GM19438 (cell line): ENCODE measurements at regions not wholly inside any gene's neighbourhood (a gene's known extent, or its start where the extent isn't known, plus 50 kb on each side); places are given as distances from the start of the nearest gene placed in this dataset.

Experiments
- ATAC-seq: cut with Tn5 transposase; IDR thresholded peaks from one replicate; pipeline ENCODE4 v1.9.1; 2021; ENCODE audit warnings: low read depth; ENCODE audit not compliant: unreplicated experiment

DNA sequence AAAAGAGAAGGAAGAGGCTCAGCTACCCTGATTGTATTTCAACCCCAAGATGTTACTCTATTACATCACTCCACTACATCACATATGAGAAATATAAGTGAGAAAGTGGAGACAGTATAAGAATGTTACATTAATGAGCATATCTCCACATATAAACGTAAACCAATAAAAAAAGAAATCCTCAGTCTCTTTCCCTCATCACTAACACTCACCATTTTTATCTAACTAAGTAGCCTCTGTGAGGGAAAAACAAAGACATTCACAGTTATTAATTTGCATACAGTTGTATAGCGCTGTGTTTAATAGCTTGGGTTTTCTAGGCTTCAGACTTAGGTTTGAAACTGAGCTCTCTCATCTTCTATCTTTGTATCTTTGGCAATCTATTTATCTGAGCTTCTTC lies 489.1 kb upstream of the LRRTM4 start:
- no peak for ATAC-seq

DNA sequence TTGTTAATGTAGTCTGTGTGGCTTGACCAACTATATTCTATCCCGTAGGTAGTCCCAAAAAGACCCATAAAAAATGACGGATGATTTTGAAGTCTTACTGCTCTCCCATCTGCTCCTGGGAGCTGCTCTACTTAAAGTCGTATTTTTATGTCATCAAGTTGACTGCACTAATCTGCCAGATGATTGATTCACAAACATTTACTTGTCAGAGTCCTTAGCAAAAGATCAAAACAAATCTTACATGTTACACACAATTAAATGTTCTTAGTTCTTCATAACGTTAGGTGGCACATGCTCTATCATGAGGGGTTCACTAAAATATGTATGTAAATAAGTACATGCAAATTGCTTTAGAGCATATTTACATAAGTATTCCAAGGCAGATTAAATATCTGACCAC lies 498.3 kb upstream of the LRRTM4 start:
- no peak for ATAC-seq

DNA sequence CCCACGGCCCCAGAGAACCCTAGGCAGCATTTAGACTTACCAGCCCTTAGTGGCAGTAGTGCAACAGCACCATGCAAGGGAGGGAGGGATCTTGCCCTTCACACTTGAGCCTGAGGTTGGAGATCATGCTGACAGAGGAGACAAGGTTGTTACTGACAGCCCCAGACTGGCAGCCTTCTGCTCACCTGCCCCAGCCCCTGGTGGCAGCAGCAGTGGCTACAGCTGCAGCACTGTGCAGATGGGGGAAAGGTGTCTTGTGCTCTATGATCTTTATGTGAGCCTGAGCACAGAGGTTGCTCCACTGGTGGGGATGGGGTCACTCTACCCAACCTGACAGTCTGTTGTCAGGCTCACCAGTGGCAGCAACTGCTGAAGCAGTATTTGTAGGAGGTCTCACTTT lies 501.2 kb upstream of the LRRTM4 start:
- ATAC-seq = no peak

DNA sequence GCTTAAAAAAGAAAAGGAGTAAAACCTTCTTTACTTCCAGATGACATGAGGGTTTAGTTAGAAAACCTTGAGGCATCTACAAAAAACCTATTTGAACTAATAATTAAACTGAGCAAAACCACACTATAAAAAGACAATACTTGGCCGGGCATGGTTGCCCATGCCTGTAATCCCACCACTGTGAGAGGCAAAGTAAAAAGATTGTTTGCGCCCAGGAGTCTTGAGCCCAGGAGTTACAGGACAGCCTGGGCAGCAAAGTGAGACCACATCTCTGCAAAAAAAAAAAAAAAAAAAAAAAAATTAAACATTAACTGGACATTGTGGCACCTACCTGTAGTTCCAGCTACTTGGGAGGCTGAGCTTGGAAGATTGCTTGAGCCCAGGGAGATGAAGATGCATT lies 502.8 kb upstream of the LRRTM4 start:
- no peak for ATAC-seq

DNA sequence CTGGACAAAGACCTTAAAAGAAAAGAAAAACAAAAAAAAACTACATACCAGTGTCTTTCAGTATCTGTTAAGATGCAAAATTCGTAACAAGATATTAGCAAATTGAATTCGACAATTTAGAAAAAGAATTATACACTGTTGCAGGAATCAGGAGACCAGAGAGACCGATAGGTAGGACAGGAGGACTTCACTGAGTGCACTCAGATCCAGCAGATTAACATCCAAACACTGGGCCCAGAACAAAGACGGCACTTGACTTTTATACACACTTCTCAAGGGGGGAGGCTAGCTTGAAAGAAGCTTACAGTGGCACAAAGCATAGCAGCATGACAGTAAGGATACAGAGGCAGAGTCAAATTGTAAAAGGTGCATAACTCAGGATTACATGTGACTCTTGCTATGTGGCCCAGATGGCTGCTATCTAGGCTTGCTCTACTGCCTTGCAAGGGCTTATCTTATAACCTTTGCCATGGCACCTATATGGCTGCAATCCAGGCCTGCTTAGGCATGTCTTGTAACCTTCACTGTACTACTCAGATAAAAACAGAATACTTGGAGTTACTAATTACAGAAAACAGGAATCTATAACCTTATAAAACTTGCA lies 507.3 kb upstream of the LRRTM4 start:
- no peak for ATAC-seq

DNA sequence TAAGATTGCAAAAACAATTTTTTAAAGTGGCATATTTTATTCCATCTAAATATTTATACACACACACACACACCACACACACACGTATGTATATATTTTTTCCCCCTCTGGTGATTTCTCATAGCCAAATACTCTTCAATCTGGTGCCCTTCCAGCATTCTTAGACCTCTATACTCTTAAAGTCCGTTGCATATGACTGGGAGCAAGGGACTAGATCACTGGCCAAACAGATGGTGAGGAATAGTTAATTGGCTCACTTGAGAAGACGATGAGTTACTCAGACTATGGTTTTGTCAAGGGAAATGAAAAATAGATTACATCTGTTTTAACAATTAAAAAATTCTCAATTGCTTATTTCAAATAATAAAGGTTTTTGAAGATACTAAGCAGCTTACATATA lies 512.5 kb upstream of the LRRTM4 start:
- ATAC-seq = no peak

DNA sequence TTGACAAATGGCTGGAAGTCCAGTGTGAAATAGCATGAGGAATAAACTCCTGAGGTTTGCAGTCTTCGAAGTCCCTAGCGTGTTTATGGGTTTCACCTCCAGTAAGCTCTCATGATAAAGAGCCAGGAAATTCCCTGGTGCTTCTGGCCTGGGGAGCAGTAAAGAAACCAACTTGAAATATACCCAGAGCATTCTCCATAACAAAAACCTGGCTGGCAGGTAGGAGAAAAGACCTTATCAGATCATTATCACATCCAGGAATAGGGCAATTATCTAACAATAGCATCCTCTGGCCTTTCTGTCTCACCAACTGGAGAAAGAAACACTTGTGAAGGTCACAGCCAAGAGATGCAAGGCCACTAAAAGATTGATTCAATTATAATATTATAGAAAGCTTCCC lies 513.6 kb upstream of the LRRTM4 start:
- ATAC-seq = no peak

DNA sequence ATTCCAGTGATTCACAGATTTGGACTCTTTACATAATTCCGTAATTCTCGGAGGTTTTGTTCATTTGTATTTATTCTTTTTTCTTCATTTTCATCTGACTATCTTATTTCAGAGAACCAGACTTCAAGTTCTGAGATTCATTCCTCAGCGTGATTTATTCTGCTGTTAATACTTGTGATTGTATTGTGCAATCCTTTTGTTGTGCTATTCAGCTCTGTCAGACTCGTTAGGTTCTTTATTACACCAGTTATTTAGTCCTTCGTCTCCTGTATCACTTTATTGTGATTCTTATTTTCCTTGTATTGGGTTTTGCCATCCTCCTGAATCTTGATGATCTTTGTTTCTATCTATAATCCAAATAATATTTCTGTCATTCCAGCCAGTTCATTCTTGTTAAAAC lies 529.3 kb upstream of the LRRTM4 start:
- ATAC-seq = no peak

DNA sequence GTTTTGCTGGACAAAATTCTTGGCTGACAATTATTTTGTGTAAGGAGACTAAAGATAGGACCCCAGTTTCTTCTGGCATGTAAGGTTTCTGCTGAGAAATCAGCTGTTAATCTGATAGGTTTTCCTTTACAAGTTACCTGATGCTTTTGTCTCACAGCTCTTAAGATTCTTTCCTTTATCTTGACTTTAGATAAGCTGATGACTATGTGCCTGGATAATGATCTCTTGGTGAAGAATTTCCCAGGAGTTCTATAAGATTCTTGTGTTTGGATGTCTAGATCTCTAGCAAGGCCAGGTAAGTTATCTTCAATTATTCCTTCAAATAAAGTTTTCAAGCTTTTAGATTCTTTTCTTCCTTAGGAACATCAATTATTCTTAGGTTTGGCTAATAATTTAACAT lies 534.8 kb upstream of the LRRTM4 start:
- no peak for ATAC-seq

DNA sequence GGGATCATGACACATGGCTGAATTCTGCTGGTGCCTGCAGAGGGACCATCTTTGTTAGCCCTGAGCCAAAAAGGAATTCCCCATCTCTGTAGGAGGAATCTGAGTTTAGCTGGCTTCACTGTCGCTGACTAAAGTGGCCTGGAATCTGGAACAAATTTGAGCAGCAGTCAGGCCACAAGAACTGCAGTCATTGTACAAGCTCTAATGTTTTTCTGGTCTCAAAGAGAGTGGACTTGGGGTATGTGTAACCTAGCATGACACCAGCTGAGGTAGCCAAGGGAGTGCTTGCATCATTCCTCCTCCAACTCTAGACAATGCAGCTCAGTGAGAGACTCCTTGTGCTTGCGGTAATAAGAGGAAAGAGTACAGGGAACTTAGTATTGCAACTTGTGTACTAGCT lies 539.1 kb upstream of the LRRTM4 start:
- ATAC-seq = no peak

DNA sequence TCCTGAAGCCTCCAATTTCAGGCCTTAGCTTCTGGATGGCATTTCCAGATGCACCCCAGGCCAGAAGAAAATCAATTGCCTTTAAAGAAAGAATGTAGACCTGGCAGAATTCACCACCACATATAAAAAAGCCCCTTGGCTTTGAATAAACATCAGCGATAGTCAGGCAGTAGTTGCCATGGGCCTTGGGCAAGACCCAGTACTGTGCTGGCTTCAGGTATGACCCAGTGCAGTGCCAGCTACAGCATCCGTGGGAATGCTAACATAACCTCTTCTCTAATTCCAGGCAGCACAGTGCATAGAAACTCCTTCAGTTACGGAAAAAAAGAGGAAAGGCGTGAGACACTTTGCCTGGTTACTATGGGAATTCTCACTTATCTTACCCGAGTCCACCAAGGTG lies 539.6 kb upstream of the LRRTM4 start:
- ATAC-seq = no peak

DNA sequence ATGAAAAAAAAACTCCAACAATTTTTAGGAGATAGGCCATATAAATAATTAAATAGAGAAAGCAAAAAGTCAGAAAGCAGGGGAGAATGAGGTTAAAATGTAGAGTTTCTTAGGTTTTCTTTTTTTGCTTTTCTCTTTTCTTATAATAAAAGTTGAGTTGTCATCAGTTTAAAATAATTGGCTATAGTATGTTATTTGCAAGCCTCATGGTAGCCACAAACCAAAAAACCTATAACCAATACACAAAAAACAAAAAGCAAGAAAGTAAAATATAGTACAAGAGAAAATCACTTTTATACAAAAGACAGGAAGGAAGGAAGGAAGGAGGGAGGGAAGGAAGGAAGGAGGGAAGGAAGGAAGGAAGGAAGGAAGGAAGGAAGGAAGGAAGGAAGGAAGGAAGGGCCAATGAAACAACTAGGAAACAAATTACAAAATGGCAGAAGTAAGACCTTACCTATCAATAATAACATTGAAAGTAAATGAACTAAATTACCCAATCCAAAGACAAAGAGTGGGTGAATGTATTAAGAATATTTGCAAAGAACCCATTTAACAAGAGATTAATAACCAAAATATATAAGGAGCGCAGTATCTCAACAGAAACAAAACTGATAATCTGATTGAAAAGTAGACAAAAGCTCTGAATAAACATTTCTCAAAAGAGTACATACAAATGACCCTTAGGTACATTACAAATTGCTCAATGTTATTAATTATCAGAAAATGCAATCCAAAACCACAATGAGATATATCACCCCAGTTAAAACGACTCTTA lies 541.3 kb upstream of the LRRTM4 start:
- no peak for ATAC-seq

DNA sequence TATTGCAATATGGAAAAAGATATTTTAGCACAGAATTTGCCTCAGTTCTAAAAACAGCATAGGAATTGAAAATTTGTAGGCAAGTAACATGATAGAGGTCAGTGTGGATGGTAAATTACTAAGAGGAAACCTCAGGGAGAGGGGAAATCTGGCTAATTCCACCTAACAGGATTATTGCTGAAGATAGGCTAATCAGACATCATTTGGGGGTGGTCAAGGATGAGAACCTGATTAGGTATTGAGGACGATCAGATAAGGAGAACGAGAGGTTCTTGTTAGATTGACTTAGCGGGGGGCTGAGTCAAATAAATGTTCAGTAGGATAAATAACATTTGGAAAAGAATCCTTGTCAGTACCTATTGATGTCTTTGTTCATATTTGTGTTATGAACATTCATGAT lies 543.2 kb upstream of the LRRTM4 start:
- no peak for ATAC-seq

DNA sequence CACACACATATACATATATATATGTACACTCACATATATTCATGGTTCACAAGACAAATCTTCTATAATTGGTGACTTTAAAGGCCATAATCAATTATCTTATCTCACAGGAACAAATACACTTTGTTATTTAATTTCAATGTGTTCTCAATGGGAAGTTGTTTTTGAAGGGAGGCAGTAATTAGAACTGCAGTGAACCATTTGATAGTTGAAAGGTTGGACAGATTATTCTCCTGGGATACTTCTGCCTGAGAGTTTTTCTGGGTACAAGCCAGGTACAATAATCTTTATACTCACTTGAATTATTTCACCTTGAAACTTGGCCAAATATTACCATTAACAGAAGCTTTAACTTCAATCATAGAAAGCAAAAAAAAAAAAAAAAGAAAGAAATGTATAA lies 546.6 kb upstream of the LRRTM4 start:
- ATAC-seq = no peak

DNA sequence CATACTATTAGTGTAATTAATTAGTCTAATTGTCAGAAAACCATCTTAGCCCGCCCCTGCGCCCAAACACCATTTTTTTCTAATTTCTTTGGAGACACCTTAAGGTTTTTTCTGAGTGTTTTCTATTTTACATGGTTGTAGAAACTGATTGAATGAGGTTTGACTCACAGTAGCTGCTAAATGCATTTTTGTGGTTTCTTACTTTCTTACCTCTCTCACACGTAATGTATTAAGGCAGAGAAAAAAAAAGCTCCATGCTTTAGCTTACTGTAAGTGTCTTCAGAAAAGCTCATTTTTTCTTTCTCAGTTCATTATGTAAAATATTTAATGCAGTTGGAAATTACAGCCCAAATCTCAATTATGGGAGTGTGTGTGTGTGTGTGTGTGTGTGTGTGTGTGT lies 548.5 kb upstream of the LRRTM4 start:
- ATAC-seq = no peak

DNA sequence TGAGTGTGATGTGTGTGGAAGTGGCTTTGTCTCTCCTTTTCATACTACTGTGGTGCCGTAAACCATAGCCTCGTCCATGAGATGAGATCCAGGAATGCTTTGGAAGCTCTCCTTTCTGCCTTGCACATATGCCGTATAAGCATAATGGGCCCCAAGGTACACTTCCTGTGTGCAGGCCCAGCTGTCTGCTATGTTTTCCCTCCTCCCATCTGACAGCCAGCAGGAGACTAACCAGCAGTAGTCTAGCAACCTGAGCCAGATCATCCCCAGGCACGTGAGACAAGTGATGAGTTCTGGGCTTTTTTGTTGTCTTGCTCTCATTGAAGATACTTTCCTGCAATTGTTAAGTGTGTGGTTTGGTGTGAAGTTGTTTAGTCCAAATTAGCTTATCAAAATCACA lies 555.5 kb upstream of the LRRTM4 start:
- ATAC-seq = no peak

DNA sequence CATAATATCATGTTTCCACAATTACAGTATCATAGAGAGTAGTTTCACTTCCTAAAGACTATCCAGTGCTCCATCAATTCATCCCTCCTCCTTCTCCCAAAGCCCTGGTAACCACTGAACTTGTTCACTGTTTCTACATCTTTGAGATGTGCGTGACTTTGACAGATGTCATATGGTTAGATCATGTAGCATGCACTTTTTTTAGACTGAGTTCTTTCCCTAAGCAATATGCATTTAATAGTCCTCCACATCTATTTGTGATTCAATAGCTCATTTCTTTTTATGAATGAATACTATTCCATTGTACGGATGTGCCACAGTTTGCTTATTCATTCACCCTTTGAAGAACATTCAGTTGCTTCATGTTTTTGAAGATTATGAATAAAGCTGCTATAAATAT lies 560.4 kb upstream of the LRRTM4 start:
- no peak for ATAC-seq

DNA sequence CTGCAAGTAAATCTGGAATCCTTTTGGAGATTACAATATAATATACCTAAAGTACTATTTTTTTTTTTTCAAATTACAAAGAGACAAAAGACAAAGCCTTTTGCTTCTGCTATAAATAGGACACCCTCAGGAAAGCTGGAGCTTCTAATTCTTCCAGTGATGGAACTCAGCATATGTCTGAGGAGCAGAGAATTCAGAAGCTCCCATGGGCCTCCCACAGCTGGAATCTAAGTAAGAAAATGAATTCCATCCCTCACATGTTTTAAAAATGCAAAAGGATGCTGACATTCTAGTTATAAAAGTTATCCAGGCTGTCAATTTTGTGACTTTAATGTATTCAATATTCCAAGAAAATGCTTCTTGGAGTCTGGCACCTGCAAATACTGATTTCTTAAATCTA lies 571.3 kb upstream of the LRRTM4 start:
- ATAC-seq = no peak

DNA sequence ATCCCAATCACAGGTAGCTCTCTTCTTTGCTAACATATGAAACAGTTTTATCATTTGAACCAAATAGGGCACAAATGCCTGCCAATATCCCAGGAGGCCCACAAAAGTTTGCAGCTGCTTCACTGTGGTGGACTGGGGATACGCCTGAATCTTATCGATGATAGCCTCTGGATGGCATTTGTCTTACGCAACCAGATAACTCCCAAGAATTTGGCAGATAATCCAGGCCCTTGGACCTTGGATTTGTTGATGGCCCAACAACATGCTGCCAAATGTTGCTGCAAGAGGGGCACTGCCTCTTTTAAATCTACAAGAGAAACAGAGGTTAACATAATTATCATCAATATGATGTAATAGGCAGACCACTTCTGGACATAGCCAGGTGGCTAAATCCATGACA lies 587.1 kb upstream of the LRRTM4 start:
- ATAC-seq = no peak

DNA sequence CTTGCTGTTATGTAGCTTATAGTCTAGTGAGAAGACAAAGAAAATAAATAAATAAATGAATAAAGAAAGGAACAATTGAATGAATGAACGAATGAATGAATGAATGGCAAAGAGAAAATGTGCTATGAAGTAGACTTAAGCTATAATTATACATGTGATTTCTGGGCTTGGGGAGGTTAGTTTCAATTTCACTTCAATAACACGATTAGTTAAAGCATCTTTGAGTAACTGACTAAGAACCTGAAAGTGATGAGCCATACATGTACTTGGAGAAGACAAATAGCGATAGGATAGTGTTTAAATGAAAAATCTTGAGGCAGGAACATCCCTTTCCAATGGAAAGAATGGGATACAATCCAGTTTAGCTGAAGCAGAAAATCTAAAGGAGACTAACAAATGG lies 593.1 kb upstream of the LRRTM4 start:
- ATAC-seq = no peak

DNA sequence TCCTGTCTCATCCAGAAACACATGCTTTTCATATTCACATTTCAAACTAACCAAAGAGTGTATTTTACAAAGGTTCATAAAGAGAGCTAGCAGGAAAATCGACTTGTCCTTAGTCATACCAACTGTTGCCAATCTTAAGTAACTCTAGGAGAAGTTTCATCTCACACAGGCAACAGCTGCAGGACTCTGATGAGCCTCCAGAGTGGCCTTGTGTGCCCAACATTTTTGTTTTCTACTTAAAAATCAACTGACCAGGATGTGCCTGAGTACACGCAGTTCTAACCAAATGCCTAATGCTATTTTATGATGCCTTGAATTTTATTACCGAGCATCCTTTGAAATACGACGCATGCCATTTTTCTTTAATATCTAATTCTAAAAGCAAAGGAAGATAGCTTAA lies 595.9 kb upstream of the LRRTM4 start:
- no peak for ATAC-seq

DNA sequence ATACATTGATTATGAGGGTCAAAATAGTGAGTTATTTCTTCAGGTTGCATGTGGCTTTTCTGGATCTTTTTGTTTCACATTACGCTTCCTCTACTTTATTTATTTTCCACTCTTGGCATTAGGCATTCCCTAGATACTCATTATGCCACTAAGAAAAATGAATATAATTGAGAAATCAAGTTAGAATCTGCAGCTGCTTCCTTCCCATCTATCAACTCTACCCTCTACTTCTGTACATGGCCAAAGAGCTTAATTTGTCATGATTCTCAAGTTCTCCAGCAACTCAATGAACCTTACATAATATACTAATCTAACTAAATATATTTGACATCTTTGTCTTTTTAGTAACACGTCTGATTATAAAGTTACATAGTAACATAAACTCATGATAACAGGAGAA lies 598.1 kb upstream of the LRRTM4 start:
- ATAC-seq = no peak

DNA sequence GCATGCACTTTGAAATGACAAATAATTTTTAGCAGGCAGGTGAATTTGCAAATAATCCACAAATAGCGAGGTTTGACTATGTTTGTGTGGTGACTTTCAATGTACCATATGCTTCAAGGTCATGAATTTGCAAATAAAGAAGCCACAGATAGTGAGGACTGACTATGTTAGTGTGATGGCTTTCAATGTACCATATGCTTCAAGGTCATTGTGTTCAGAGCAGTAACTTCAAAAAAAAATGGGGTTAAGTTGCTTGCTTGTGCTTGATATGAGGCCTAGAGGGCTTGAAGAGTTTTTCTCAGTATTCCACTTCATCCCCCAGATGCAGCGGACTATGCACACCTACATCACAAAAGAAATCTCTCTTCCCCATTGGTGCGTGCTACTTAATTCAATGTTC lies 602.9 kb upstream of the LRRTM4 start:
- ATAC-seq = no peak
